ENCODE measurements at regions not wholly inside any gene's neighbourhood (a gene's known extent, or its start where the extent isn't known, plus 50 kb on each side); places are given as distances from the start of the nearest gene placed in this dataset.

GRCh38 chrX:22662776-22663175 lies 337.0 kb upstream of the DDX53 start (continued):
- TF ChIP-seq FOXP4 (CRISPR knock-in tag; IDR thresholded peaks at IDR 0.05) (no peak), PRDM15 (CRISPR knock-in tag; IDR thresholded peaks at IDR 0.05) (no peak), TEAD4 (CRISPR knock-in tag; IDR thresholded peaks at IDR 0.05) (no peak), JUN (CRISPR knock-in tag; IDR thresholded peaks at IDR 0.05) (no peak), TCF7 (CRISPR knock-in tag; IDR thresholded peaks at IDR 0.05; ENCODE audit: low read depth) (no peak), GTF2I (CRISPR knock-in tag; conservative IDR thresholded peaks at IDR 0.05) (no peak)

GRCh38 chrX:22664826-22665225 lies 334.9 kb upstream of the DDX53 start:
- no peaks in the 10 kb centered on the region for H3K36me3 Mint-ChIP-seq
- TF ChIP-seq JAZF1 (CRISPR knock-in tag; IDR thresholded peaks at IDR 0.05) (no peak), CDX4 (CRISPR knock-in tag; IDR thresholded peaks at IDR 0.05; ENCODE audit: borderline replicate concordance) (no peak), E2F1 (CRISPR knock-in tag; IDR thresholded peaks at IDR 0.05) (no peak), TCF7 (CRISPR knock-in tag; IDR thresholded peaks at IDR 0.05; ENCODE audit: low read depth) (no peak), CREM (CRISPR knock-in tag; IDR thresholded peaks at IDR 0.05) (no peak), ZNF532 (CRISPR knock-in tag; IDR thresholded peaks at IDR 0.05; ENCODE audit: borderline replicate concordance) (no peak), FOXJ3 (CRISPR knock-in tag; IDR thresholded peaks at IDR 0.05; ENCODE audit: borderline replicate concordance) (no peak), ZNF425 (CRISPR knock-in tag; conservative IDR thresholded peaks at IDR 0.05) (no peak), EMX1 (CRISPR knock-in tag; IDR thresholded peaks at IDR 0.05) (no peak), ZNF317 (CRISPR knock-in tag; IDR thresholded peaks at IDR 0.05; ENCODE audit: borderline replicate concordance, low read depth) (no peak), AFF4 (CRISPR knock-in tag; IDR thresholded peaks at IDR 0.05; ENCODE audit: borderline replicate concordance) (no peak), ELF4 (CRISPR knock-in tag; IDR thresholded peaks at IDR 0.05; ENCODE audit: low read depth) (no peak)

More at GRCh38 chrX:22664826-22665225, 334.9 kb upstream of the DDX53 start:
- no peak overlapping the region for H3K4me3 Mint-ChIP-seq
- DNase-seq (ENCODE audit: low spot score) (no peak), ATAC-seq (no peak)
- CTCF ChIA-PET: no interaction called here
- POLR2A ChIA-PET: no interaction called here
- peaks cover 9% of the 10 kb centered on the region for H3K4me1 Mint-ChIP-seq
- no peaks in the 10 kb centered on the region for H3K9me3 Mint-ChIP-seq
- H3K27ac Mint-ChIP-seq: no peak overlapping the region
- no peaks in the 10 kb centered on the region for H3K27me3 Mint-ChIP-seq (ENCODE audit: low read depth)

All from WTC11 (cell line).